HepG2 (cell line): ENCODE measurements at regions not wholly inside any gene's neighbourhood (a gene's known extent, or its start where the extent isn't known, plus 50 kb on each side); places are given as distances from the start of the nearest gene placed in this dataset.
A peak's percentile ranks its signal among the peaks of the same experiment; 100 is the strongest.

Experiments used
- CBFB ChIP-seq: sonication (generic); formaldehyde crosslinking; IDR thresholded peaks from 2 replicates; pipeline ENCODE4 v1.4.0; 2020; ENCODE audit warnings: missing genetic modification reagents
- EEA1 ChIP-seq: sonication (generic); formaldehyde crosslinking; IDR thresholded peaks from 2 replicates; pipeline ENCODE4 v1.5.1; 2020; ENCODE audit warnings: mild to moderate bottlenecking, missing genetic modification reagents, borderline replicate concordance
- ETV5 ChIP-seq: IDR thresholded peaks from 2 replicates; pipeline ENCODE4 v1.6.1; 2018; ENCODE audit warnings: missing biosample characterization, missing genetic modification reagents, inconsistent platforms, borderline replicate concordance
- FOXA1 ChIP-seq, 2 experiments: fragments of 450-650 bp in 1 of 2; sonication (generic) in 1 of 2; formaldehyde crosslinking in 1 of 2; IDR thresholded peaks; 2 replicates each; pipeline versions ENCODE4 v1.4.0 to v1.6.1; 2016 to 2020; ENCODE audit warnings: missing genetic modification reagents in 1 of 2
- HDAC1 ChIP-seq: sonication (generic); formaldehyde crosslinking; IDR thresholded peaks from 2 replicates; pipeline ENCODE4 v1.5.1; 2020; ENCODE audit warnings: mild to moderate bottlenecking, missing genetic modification reagents
- HHEX ChIP-seq: IDR thresholded peaks from 2 replicates; pipeline ENCODE4 v1.6.1; 2016; ENCODE audit warnings: control low read depth
- NR2F6 ChIP-seq, 2 experiments: IDR thresholded peaks; 2 replicates each; pipeline ENCODE4 v1.6.1; 2016; ENCODE audit warnings: antibody characterized with exemption in 1 of 2, mild to moderate bottlenecking in 1 of 2
- SNAI1 ChIP-seq: sonication (generic); formaldehyde crosslinking; IDR thresholded peaks from 2 replicates; pipeline ENCODE4 v1.5.0; 2020; ENCODE audit warnings: mild to moderate bottlenecking, missing genetic modification reagents, borderline replicate concordance
- SOX5 ChIP-seq: IDR thresholded peaks from 2 replicates; pipeline ENCODE4 v1.6.1; 2016; ENCODE audit warnings: borderline replicate concordance
- SRSF4 ChIP-seq: fragments of 200-400 bp; formaldehyde crosslinking; IDR thresholded peaks from one replicate; pipeline ENCODE4 v1.6.1; 2018; ENCODE audit warnings: mild to moderate bottlenecking, low read depth, low read length, moderate library complexity; ENCODE audit not compliant: poor library complexity, severe bottlenecking
- ZNF24 ChIP-seq: fragments of 450-650 bp; IDR thresholded peaks from 2 replicates; pipeline ENCODE4 v1.6.1; 2017; ENCODE audit warnings: antibody characterized with exemption, mild to moderate bottlenecking
- ZNF564 ChIP-seq: sonication (generic); formaldehyde crosslinking; IDR thresholded peaks from 2 replicates; pipeline ENCODE4 v1.8.1; 2023; ENCODE audit warnings: mild to moderate bottlenecking, missing genetic modification reagents
- ZNF577 ChIP-seq: sonication (generic); formaldehyde crosslinking; IDR thresholded peaks from 2 replicates; pipeline ENCODE4 v1.4.0; 2020; ENCODE audit warnings: mild to moderate bottlenecking, low read depth, missing genetic modification reagents, borderline replicate concordance
- ZNF614 ChIP-seq: IDR thresholded peaks from 2 replicates; pipeline ENCODE4 v1.6.1; 2018; ENCODE audit warnings: missing biosample characterization, missing genetic modification reagents, inconsistent platforms, borderline replicate concordance
- ZNF674 ChIP-seq: sonication (generic); formaldehyde crosslinking; IDR thresholded peaks from 2 replicates; pipeline ENCODE4 v1.5.0; 2020; ENCODE audit warnings: low read depth, mild to moderate bottlenecking, missing genetic modification reagents
- ZNF746 ChIP-seq: sonication (generic); formaldehyde crosslinking; IDR thresholded peaks from 2 replicates; pipeline ENCODE4 v1.8.0; 2022; ENCODE audit warnings: mild to moderate bottlenecking, missing genetic modification reagents
- TF ChIP-seq, protein P1 (sequence below): sonication (generic); formaldehyde crosslinking; IDR thresholded peaks from 2 replicates; pipeline ENCODE4 v1.4.0; 2020; ENCODE audit warnings: missing genetic modification reagents, borderline replicate concordance
- TF ChIP-seq, protein P2 (sequence below): sonication (generic); formaldehyde crosslinking; IDR thresholded peaks from 2 replicates; pipeline ENCODE4 v1.9.0; 2021; ENCODE audit warnings: missing genetic modification reagents, mild to moderate bottlenecking, borderline replicate concordance
- TF ChIP-seq, protein P3 (sequence below): sonication (generic); formaldehyde crosslinking; IDR thresholded peaks from 2 replicates; pipeline ENCODE4 v1.4.0; 2020; ENCODE audit warnings: missing genetic modification reagents, borderline replicate concordance
- TF ChIP-seq, protein P4 (sequence below): IDR thresholded peaks from 2 replicates; pipeline ENCODE4 v1.6.1; 2016; ENCODE audit warnings: missing compliant biosample characterization, missing genetic modification reagents, borderline replicate concordance

DNA sequence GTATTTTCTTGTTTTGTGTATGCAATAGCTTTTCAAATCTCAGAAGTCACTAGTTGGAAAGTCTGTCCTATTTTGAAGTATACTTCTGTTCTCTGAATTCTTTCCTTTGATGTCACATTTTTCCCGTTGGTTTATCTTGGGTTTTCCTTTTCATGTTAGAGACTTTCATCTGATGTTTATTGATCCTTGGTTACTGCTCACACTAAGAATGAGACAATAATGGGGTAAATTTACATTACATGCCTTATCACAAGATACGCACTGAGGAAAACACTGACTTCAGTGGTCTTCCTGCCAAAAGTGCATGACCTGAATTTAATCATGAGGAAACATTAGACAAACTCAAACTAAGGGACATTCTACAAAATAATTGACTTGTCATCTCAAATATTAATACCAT lies 63.5 kb upstream of the C1GALT1 start (continued):
- TF ChIP-seq, protein P1, sequence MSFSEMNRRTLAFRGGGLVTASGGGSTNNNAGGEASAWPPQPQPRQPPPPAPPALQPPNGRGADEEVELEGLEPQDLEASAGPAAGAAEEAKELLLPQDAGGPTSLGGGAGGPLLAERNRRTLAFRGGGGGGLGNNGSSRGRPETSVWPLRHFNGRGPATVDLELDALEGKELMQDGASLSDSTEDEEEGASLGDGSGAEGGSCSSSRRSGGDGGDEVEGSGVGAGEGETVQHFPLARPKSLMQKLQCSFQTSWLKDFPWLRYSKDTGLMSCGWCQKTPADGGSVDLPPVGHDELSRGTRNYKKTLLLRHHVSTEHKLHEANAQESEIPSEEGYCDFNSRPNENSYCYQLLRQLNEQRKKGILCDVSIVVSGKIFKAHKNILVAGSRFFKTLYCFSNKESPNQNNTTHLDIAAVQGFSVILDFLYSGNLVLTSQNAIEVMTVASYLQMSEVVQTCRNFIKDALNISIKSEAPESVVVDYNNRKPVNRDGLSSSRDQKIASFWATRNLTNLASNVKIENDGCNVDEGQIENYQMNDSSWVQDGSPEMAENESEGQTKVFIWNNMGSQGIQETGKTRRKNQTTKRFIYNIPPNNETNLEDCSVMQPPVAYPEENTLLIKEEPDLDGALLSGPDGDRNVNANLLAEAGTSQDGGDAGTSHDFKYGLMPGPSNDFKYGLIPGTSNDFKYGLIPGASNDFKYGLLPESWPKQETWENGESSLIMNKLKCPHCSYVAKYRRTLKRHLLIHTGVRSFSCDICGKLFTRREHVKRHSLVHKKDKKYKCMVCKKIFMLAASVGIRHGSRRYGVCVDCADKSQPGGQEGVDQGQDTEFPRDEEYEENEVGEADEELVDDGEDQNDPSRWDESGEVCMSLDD (CRISPR knock-in tag): no peak
- TF ChIP-seq HHEX (CRISPR knock-in tag): no peak; the same call in 1 of the 2 replicates
- no peak for TF ChIP-seq ZNF24
- peak; percentile 97 for TF ChIP-seq SOX5 (CRISPR knock-in tag)
- no peak for TF ChIP-seq ZNF577 (CRISPR knock-in tag)
- TF ChIP-seq, protein P2, sequence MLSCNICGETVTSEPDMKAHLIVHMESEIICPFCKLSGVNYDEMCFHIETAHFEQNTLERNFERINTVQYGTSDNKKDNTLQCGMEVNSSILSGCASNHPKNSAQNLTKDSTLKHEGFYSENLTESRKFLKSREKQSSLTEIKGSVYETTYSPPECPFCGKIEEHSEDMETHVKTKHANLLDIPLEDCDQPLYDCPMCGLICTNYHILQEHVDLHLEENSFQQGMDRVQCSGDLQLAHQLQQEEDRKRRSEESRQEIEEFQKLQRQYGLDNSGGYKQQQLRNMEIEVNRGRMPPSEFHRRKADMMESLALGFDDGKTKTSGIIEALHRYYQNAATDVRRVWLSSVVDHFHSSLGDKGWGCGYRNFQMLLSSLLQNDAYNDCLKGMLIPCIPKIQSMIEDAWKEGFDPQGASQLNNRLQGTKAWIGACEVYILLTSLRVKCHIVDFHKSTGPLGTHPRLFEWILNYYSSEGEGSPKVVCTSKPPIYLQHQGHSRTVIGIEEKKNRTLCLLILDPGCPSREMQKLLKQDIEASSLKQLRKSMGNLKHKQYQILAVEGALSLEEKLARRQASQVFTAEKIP (CRISPR knock-in tag): no peak
- TF ChIP-seq ZNF746 (CRISPR knock-in tag): no peak
- peak; percentile 66; the same call in 1 of the 2 replicates for TF ChIP-seq ETV5
- TF ChIP-seq CBFB: peak; percentile 62; the same call in 1 of the 2 replicates
- TF ChIP-seq, protein P3, sequence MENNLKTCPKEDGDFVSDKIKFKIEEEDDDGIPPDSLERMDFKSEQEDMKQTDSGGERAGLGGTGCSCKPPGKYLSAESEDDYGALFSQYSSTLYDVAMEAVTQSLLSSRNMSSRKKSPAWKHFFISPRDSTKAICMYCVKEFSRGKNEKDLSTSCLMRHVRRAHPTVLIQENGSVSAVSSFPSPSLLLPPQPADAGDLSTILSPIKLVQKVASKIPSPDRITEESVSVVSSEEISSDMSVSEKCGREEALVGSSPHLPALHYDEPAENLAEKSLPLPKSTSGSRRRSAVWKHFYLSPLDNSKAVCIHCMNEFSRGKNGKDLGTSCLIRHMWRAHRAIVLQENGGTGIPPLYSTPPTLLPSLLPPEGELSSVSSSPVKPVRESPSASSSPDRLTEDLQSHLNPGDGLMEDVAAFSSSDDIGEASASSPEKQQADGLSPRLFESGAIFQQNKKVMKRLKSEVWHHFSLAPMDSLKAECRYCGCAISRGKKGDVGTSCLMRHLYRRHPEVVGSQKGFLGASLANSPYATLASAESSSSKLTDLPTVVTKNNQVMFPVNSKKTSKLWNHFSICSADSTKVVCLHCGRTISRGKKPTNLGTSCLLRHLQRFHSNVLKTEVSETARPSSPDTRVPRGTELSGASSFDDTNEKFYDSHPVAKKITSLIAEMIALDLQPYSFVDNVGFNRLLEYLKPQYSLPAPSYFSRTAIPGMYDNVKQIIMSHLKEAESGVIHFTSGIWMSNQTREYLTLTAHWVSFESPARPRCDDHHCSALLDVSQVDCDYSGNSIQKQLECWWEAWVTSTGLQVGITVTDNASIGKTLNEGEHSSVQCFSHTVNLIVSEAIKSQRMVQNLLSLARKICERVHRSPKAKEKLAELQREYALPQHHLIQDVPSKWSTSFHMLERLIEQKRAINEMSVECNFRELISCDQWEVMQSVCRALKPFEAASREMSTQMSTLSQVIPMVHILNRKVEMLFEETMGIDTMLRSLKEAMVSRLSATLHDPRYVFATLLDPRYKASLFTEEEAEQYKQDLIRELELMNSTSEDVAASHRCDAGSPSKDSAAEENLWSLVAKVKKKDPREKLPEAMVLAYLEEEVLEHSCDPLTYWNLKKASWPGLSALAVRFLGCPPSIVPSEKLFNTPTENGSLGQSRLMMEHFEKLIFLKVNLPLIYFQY: no peak
- no peak for TF ChIP-seq ZNF674 (CRISPR knock-in tag)
- TF ChIP-seq, protein P4, sequence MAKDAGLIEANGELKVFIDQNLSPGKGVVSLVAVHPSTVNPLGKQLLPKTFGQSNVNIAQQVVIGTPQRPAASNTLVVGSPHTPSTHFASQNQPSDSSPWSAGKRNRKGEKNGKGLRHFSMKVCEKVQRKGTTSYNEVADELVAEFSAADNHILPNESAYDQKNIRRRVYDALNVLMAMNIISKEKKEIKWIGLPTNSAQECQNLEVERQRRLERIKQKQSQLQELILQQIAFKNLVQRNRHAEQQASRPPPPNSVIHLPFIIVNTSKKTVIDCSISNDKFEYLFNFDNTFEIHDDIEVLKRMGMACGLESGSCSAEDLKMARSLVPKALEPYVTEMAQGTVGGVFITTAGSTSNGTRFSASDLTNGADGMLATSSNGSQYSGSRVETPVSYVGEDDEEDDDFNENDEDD (CRISPR knock-in tag): no peak
- TF ChIP-seq SNAI1 (CRISPR knock-in tag): no peak
- TF ChIP-seq HDAC1 (CRISPR knock-in tag): peak; percentile 73; the same call in 1 of the 2 replicates
- TF ChIP-seq SRSF4: no peak
- TF ChIP-seq EEA1: no peak
- no peak for TF ChIP-seq ZNF564 (CRISPR knock-in tag)
- no peak for TF ChIP-seq FOXA1 (IDR thresholded peaks at IDR 0.05)
- peak; percentile 93 for TF ChIP-seq FOXA1 (CRISPR knock-in tag; IDR thresholded peaks at IDR 0.05)
- peak; percentile 37; the same call in 1 of the 2 replicates for TF ChIP-seq ZNF614 (CRISPR knock-in tag)
- peak; percentile 95 for TF ChIP-seq NR2F6 (IDR thresholded peaks at IDR 0.05)
- TF ChIP-seq NR2F6 (CRISPR knock-in tag; IDR thresholded peaks at IDR 0.05): peak; percentile 92
